Bronchial epithelial cell (primary cell): ENCODE measurements at regions not wholly inside any gene's neighbourhood (a gene's known extent, or its start where the extent isn't known, plus 50 kb on each side); places are given as distances from the start of the nearest gene placed in this dataset.

Experiments used
- DNase-seq: peaks from one replicate; pipeline ENCODE4 v3.0.0-alpha.2; 2010; ENCODE audit warnings: low read depth
- FAIRE-seq: peaks from 2 replicates; lab custom pipeline; 2011; peaks lifted over from hg19 to GRCh38; lab: Jason Lieb, UNC
- H3K27me3 ChIP-seq: 2 replicates; pipeline ENCODE4 v1.5.1; 2011; ENCODE audit warnings: low read length; ENCODE audit not compliant: control insufficient read depth, insufficient read depth
- H3K36me3 ChIP-seq: 2 replicates; pipeline ENCODE4 v1.5.1; 2011; ENCODE audit warnings: low read length; ENCODE audit not compliant: control insufficient read depth, insufficient read depth
- H3K4me3 ChIP-seq: 2 replicates; pipeline ENCODE4 v1.5.1; 2011; ENCODE audit warnings: mild to moderate bottlenecking, low read depth, low read length, control low read depth
- TF ChIP-seq, protein P1 (sequence below): IDR thresholded peaks from 2 replicates; pipeline ENCODE4 v1.5.1; 2011; ENCODE audit warnings: mild to moderate bottlenecking, moderate library complexity, low read length, control low read depth, inconsistent platforms; ENCODE audit not compliant: insufficient read depth, severe bottlenecking

DNA sequence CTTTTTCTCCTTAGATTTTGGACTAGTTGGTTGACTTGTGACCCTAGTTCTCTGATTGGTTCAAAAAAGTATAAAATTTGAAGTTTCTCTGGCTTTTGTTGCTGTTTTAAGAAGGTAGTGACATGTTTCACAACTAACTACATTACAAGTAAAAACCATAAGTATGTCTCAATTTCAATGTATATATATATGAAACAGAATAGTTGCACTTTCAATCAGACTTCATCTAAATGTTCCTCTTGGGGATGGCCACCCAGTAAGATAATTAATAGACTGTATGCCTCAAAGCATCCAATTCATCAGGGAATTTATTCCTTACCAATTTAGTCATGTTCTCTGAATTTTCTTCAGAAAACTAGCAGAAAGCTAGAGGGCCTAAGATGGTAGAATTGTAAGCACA, 259.7 kb downstream of the RPRM start:
- no peaks in the 10 kb centered on the region for H3K27me3 ChIP-seq
- DNase-seq (no peak), FAIRE-seq (no peak)
- TF ChIP-seq, protein P1, sequence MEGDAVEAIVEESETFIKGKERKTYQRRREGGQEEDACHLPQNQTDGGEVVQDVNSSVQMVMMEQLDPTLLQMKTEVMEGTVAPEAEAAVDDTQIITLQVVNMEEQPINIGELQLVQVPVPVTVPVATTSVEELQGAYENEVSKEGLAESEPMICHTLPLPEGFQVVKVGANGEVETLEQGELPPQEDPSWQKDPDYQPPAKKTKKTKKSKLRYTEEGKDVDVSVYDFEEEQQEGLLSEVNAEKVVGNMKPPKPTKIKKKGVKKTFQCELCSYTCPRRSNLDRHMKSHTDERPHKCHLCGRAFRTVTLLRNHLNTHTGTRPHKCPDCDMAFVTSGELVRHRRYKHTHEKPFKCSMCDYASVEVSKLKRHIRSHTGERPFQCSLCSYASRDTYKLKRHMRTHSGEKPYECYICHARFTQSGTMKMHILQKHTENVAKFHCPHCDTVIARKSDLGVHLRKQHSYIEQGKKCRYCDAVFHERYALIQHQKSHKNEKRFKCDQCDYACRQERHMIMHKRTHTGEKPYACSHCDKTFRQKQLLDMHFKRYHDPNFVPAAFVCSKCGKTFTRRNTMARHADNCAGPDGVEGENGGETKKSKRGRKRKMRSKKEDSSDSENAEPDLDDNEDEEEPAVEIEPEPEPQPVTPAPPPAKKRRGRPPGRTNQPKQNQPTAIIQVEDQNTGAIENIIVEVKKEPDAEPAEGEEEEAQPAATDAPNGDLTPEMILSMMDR, result no peak
- no peak overlapping the region for H3K4me3 ChIP-seq
- H3K36me3 ChIP-seq, result no peaks in the 10 kb centered on the region

DNA sequence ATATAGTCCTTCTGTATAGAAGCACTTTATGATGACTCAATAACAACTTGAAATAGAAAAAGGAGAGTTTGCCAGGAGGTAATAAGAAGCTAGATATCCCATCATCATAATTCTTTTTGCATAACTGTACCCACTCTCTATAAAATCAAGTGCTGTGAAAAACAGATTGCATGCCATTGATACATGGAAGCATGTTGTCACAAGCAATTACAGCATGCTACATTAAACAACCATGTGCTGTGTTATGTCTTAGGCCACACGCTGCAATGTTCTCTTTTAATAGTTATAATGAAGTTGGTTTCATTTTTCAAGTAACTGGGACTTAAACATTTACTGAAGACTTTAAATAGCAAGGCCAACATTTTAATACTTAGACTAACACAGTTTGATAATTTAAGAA, 264.2 kb downstream of the RPRM start:
- Histone ChIP-seq H3K36me3 (no peaks in the 10 kb centered on the region), H3K4me3 (no peak overlapping the region), H3K27me3 (no peaks in the 10 kb centered on the region)
- DNase-seq (no peak), FAIRE-seq (no peak)
- TF ChIP-seq, protein P1, result no peak

DNA sequence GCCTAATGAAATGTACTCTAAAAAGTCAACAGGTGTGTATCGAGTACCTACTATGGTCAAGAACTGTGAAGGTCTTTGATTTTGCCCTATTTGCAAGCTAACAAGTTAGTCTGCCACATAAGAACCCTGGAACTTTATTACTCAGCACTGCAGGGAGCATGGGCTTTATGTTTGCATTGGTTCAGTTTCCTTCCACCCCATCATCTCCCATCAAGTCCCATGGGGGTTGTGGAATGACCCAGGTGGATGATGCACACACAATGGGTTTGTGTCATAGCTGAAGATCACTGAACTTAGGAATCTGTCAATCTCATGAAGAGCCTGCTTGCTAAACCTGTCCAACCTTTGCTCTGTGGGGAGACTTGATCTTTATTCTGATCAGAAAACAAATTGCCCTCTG, 265.5 kb downstream of the RPRM start:
- Histone ChIP-seq H3K27me3 (no peaks in the 10 kb centered on the region), H3K4me3 (no peak overlapping the region), H3K36me3 (no peaks in the 10 kb centered on the region)
- DNase-seq, result no peak
- FAIRE-seq, result no peak
- TF ChIP-seq, protein P1, result no peak

DNA sequence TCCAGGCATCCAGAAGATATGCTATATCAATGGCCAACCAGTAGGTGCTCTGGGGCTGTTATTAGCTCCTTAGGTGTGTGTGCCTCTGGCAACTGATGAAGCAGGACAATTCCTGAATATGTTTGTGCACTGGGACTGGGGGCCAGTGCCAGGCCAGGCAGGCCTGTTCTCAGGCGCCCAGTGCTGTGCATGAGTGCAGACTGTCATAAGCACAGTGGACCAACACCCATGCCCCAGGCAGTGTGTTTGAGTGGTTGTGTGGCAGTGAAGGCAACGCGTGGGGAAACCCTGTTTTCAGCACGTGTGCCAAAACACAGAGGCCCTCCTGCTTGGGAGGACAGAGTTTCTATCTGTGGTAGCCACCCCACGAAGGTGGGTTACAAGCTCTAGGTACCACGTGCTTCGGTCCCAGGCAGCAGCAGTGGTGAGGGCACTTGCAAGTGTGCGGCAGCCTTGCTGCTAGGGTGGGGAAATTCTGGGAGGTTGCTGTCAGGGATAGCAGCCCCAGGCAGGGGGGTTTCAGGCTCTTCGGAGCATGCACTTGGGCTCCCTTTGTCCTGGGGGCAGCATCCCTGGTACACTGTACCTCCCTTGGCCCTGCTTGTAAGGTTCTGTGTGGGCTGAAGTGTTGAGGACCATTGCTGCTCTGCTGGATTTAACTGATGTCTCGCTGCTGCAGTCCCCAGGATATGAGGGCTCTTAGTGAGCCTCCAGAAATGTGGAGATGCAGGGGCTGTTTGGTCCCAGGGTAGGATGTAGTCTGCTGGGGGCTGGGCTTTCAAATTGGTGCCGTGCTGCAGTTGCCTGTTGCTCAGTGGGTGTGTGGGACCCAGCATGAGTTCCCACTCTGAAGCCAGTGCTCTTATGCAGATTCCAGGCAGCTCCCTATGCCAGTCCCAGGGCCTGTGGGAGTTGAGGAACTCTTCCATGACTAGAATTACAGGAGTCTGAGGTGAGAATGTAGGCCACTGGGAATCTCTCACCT, 280.9 kb downstream of the RPRM start:
- FAIRE-seq (no peak), DNase-seq (no peak)
- TF ChIP-seq, protein P1, result no peak
- Histone ChIP-seq H3K27me3 (no peaks in the 10 kb centered on the region), H3K4me3 (no peak overlapping the region), H3K36me3 (no peaks in the 10 kb centered on the region)

DNA sequence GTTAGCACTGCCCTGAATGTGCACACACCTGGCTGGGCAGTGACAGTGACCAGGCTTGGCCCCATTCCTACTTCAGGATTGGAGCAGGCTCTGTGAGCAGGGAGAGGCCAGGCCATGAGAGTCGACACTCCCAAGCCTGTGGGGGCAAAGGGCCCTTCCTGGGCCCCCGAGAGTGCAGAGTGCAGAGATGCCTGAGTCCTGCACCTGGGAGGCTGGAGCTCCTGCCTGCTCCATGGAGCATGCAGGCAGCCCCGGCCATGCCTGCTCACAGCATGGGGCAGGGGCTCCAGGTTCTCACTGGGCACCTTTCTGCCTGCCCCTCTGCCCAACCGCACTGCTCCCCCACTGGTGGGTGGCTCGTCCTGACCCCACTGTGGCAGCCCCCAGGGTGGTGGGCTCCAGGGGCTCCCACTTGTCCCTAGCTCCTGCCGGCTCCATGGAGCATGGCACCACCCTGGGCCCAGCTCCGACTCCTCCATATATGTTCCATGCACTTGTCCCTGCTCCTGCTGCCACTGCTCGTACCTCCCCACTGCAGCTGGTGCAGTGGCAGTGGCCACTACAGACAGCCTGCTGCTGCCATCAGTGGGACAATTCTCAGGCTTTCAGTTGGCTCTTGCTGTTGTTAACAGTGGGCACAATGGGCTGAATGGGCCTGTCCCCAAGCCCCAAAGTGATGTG, 282.0 kb downstream of the RPRM start:
- TF ChIP-seq, protein P1, result no peak
- H3K36me3 ChIP-seq, result no peaks in the 10 kb centered on the region
- no peaks in the 10 kb centered on the region for H3K27me3 ChIP-seq
- FAIRE-seq (no peak), DNase-seq (no peak)
- H3K4me3 ChIP-seq, result no peak overlapping the region
